WTC11 (cell line): ENCODE measurements at regions not wholly inside any gene's neighbourhood (a gene's known extent, or its start where the extent isn't known, plus 50 kb on each side); places are given as distances from the start of the nearest gene placed in this dataset.

Experiments
- ATAC-seq: fragments of 200-7000 bp; cut with Tn5 transposase; 2 replicates; pipeline ENCODE4 v1.10.0; 2021; ENCODE audit warnings: mild to moderate bottlenecking, moderate library complexity
- CTCF ChIA-PET: fragments of 300-600 bp; sonication (Branson Sonifier 250); formaldehyde crosslinking; loops from one replicate; lab custom pipeline; 2021; ENCODE audit warnings: antibody characterized with exemption; lab: Charles Lee
- POLR2A ChIA-PET: fragments of 350-600 bp; sonication (Branson Sonifier 250); formaldehyde crosslinking; loops from one replicate; lab custom pipeline; 2021; ENCODE audit warnings: antibody characterized with exemption; lab: Charles Lee
- DNase-seq: peaks from one replicate; pipeline ENCODE4 v3.0.0; 2021; ENCODE audit warnings: low spot score
- H3K27ac Mint-ChIP-seq: 2 replicates; pipeline ENCODE4 v1.8.0; 2021; ENCODE audit warnings: mixed read lengths
- H3K27me3 Mint-ChIP-seq: 2 replicates; pipeline ENCODE4 v1.8.0; 2021; ENCODE audit warnings: low read depth, mild to moderate bottlenecking, moderate library complexity, mixed read lengths
- H3K36me3 Mint-ChIP-seq: 2 replicates; pipeline ENCODE4 v1.8.0; 2021; ENCODE audit warnings: mixed read lengths
- H3K4me1 Mint-ChIP-seq: 2 replicates; pipeline ENCODE4 v1.8.0; 2022; ENCODE audit warnings: mixed read lengths
- H3K4me3 Mint-ChIP-seq: 2 replicates; pipeline ENCODE4 v1.8.0; 2021; ENCODE audit warnings: mild to moderate bottlenecking, moderate library complexity, mixed read lengths
- H3K9me3 Mint-ChIP-seq: 2 replicates; pipeline ENCODE4 v1.8.0; 2021; ENCODE audit warnings: mixed read lengths
- ELF4 ChIP-seq: sonication (generic); formaldehyde crosslinking; IDR thresholded peaks from 2 replicates; pipeline ENCODE4 v1.8.1; 2022; ENCODE audit warnings: low read depth, mild to moderate bottlenecking, moderate library complexity, missing genetic modification reagents
- ETV6 ChIP-seq: sonication (generic); formaldehyde crosslinking; IDR thresholded peaks from 2 replicates; pipeline ENCODE4 v1.8.1; 2022; ENCODE audit warnings: mild to moderate bottlenecking, missing genetic modification reagents
- FOXJ3 ChIP-seq: sonication (generic); formaldehyde crosslinking; IDR thresholded peaks from 2 replicates; pipeline ENCODE4 v1.9.0; 2021; ENCODE audit warnings: missing genetic modification reagents, mild to moderate bottlenecking, borderline replicate concordance
- NFYB ChIP-seq: sonication (generic); formaldehyde crosslinking; conservative IDR thresholded peaks from 2 replicates; pipeline ENCODE4 v1.8.0; 2022; ENCODE audit warnings: low read depth, missing genetic modification reagents
- NR2C2 ChIP-seq: sonication (generic); formaldehyde crosslinking; IDR thresholded peaks from 2 replicates; pipeline ENCODE4 v1.8.0; 2022; ENCODE audit warnings: mild to moderate bottlenecking, missing genetic modification reagents
- SMAD3 ChIP-seq: sonication (generic); formaldehyde crosslinking; IDR thresholded peaks from 2 replicates; pipeline ENCODE4 v1.8.0; 2022; ENCODE audit warnings: missing genetic modification reagents, mild to moderate bottlenecking, borderline replicate concordance
- SOX15 ChIP-seq: fragments of 250-450 bp; sonication (Bioruptor Pico); IDR thresholded peaks from 2 replicates; pipeline ENCODE4 v1.9.0; 2021; ENCODE audit warnings: mild to moderate bottlenecking
- ZNF263 ChIP-seq: sonication (generic); formaldehyde crosslinking; IDR thresholded peaks from 2 replicates; pipeline ENCODE4 v1.8.1; 2022; ENCODE audit warnings: low read depth, mild to moderate bottlenecking, moderate library complexity, missing genetic modification reagents
- ZNF317 ChIP-seq: sonication (generic); formaldehyde crosslinking; IDR thresholded peaks from 2 replicates; pipeline ENCODE4 v1.8.1; 2023; ENCODE audit warnings: low read depth, mild to moderate bottlenecking, moderate library complexity, missing genetic modification reagents, borderline replicate concordance
- TF ChIP-seq, protein P1 (sequence below): fragments of 250-450 bp; sonication (Bioruptor Pico); conservative IDR thresholded peaks from 2 replicates; pipeline ENCODE4 v1.9.0; 2021; ENCODE audit warnings: mild to moderate bottlenecking
- TF ChIP-seq, protein P2 (sequence below): sonication (generic); formaldehyde crosslinking; IDR thresholded peaks from 2 replicates; pipeline ENCODE4 v1.8.0; 2023; ENCODE audit warnings: missing genetic modification reagents, mild to moderate bottlenecking, borderline replicate concordance
- TF ChIP-seq, protein P3 (sequence below): fragments of 250-450 bp; sonication (Bioruptor Pico); IDR thresholded peaks from 2 replicates; pipeline ENCODE4 v1.9.0; 2021; ENCODE audit warnings: mild to moderate bottlenecking
- TF ChIP-seq, protein P4 (sequence below): fragments of 200-600 bp; IDR thresholded peaks from 2 replicates; pipeline ENCODE4 v1.8.0; 2022; ENCODE audit warnings: antibody characterized with exemption
- TF ChIP-seq, protein P5 (sequence below): sonication (generic); formaldehyde crosslinking; IDR thresholded peaks from 2 replicates; pipeline ENCODE4 v1.8.0; 2022; ENCODE audit warnings: mild to moderate bottlenecking, missing genetic modification reagents
- TF ChIP-seq, protein P6 (sequence below): sonication (generic); formaldehyde crosslinking; IDR thresholded peaks from 2 replicates; pipeline ENCODE4 v1.8.1; 2022; ENCODE audit warnings: low read depth, missing genetic modification reagents, borderline replicate concordance
- TF ChIP-seq, protein P7 (sequence below): fragments of 250-450 bp; sonication (Bioruptor Pico); IDR thresholded peaks from 2 replicates; pipeline ENCODE4 v1.9.0; 2021; ENCODE audit warnings: mild to moderate bottlenecking

DNA sequence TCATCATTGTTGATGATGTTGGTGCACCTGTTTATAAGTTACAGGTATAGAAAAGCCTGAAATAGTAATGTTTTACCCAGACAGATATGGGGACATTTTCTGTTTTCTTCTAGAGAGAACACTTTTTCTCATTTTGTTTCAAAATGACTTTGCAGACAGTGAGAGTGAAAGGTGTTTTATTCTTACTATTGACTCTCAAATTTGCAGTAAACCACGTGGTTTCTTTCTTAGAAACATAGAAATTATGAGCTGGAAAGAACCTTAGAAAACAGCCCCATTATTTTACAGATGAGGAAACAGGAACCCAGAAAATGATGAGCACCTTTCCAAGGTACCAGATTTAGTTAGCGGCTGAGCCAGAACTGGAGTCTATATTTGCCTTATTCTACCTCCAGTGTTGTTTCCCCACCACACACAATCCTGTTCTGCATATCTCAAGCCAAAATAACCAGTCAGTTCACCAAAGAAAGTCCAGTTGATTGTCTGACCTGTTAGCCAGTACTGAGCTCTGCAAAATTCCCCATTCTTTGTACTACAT is 138.9 kb upstream of the AHR start:
- H3K36me3 Mint-ChIP-seq, result peaks cover 5% of the 10 kb centered on the region; the same call in 1 of the 2 replicates
- ATAC-seq (no peak), DNase-seq (no peak)
- H3K27ac Mint-ChIP-seq, result no peak overlapping the region
- 0 out of 2 replicates have a peak, but pooled peaks cover 6% of the 10 kb centered on the region for H3K9me3 Mint-ChIP-seq
- no peak overlapping the region for H3K4me3 Mint-ChIP-seq
- no peaks in the 10 kb centered on the region for H3K4me1 Mint-ChIP-seq
- TF ChIP-seq ELF4 (CRISPR knock-in tag) (no peak), ZNF263 (CRISPR knock-in tag) (no peak), ETV6 (no peak), SMAD3 (CRISPR knock-in tag) (no peak)
- TF ChIP-seq, protein P1, sequence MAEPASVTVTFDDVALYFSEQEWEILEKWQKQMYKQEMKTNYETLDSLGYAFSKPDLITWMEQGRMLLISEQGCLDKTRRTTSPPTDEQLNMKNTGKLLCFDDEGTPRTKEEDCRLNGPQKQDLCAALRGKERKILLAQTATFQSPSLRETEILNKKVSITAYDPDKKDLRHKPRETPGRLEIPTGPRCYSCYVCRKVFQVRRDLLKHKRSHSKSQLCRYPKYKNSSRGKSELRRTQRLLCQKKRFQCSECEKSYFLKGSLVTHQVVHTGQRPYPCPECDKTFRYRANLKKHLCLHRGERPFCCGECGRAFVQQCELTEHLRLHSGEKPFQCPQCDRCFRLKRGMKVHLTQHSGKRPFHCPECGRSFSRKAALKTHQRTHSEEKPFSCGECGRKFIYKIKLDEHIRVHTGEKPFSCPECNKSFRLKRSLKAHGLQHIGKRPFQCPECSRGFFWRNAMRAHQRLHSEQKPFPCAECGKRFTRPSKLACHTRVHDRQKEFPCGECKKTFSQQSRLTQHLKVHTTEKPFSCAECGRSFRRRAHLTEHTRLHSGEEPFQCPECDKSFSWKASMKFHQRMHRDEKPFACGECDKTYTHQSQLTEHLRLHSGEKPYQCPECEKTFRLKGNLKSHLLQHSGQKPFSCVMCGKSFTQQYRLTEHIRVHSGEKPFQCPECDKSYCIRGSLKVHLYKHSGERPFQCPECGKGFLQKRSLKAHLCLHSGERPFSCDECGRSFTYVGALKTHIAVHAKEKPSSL, result no peak
- TF ChIP-seq, protein P2, sequence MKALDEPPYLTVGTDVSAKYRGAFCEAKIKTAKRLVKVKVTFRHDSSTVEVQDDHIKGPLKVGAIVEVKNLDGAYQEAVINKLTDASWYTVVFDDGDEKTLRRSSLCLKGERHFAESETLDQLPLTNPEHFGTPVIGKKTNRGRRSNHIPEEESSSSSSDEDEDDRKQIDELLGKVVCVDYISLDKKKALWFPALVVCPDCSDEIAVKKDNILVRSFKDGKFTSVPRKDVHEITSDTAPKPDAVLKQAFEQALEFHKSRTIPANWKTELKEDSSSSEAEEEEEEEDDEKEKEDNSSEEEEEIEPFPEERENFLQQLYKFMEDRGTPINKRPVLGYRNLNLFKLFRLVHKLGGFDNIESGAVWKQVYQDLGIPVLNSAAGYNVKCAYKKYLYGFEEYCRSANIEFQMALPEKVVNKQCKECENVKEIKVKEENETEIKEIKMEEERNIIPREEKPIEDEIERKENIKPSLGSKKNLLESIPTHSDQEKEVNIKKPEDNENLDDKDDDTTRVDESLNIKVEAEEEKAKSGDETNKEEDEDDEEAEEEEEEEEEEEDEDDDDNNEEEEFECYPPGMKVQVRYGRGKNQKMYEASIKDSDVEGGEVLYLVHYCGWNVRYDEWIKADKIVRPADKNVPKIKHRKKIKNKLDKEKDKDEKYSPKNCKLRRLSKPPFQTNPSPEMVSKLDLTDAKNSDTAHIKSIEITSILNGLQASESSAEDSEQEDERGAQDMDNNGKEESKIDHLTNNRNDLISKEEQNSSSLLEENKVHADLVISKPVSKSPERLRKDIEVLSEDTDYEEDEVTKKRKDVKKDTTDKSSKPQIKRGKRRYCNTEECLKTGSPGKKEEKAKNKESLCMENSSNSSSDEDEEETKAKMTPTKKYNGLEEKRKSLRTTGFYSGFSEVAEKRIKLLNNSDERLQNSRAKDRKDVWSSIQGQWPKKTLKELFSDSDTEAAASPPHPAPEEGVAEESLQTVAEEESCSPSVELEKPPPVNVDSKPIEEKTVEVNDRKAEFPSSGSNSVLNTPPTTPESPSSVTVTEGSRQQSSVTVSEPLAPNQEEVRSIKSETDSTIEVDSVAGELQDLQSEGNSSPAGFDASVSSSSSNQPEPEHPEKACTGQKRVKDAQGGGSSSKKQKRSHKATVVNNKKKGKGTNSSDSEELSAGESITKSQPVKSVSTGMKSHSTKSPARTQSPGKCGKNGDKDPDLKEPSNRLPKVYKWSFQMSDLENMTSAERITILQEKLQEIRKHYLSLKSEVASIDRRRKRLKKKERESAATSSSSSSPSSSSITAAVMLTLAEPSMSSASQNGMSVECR (CRISPR knock-in tag), result no peak
- TF ChIP-seq, protein P3, sequence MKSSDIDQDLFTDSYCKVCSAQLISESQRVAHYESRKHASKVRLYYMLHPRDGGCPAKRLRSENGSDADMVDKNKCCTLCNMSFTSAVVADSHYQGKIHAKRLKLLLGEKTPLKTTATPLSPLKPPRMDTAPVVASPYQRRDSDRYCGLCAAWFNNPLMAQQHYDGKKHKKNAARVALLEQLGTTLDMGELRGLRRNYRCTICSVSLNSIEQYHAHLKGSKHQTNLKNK (CRISPR knock-in tag), result no peak
- TF ChIP-seq, protein P4, sequence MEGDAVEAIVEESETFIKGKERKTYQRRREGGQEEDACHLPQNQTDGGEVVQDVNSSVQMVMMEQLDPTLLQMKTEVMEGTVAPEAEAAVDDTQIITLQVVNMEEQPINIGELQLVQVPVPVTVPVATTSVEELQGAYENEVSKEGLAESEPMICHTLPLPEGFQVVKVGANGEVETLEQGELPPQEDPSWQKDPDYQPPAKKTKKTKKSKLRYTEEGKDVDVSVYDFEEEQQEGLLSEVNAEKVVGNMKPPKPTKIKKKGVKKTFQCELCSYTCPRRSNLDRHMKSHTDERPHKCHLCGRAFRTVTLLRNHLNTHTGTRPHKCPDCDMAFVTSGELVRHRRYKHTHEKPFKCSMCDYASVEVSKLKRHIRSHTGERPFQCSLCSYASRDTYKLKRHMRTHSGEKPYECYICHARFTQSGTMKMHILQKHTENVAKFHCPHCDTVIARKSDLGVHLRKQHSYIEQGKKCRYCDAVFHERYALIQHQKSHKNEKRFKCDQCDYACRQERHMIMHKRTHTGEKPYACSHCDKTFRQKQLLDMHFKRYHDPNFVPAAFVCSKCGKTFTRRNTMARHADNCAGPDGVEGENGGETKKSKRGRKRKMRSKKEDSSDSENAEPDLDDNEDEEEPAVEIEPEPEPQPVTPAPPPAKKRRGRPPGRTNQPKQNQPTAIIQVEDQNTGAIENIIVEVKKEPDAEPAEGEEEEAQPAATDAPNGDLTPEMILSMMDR, result no peak
- ChIA-PET POLR2A (no interaction called here), CTCF (no interaction called here)
- H3K27me3 Mint-ChIP-seq, result no peaks in the 10 kb centered on the region

DNA sequence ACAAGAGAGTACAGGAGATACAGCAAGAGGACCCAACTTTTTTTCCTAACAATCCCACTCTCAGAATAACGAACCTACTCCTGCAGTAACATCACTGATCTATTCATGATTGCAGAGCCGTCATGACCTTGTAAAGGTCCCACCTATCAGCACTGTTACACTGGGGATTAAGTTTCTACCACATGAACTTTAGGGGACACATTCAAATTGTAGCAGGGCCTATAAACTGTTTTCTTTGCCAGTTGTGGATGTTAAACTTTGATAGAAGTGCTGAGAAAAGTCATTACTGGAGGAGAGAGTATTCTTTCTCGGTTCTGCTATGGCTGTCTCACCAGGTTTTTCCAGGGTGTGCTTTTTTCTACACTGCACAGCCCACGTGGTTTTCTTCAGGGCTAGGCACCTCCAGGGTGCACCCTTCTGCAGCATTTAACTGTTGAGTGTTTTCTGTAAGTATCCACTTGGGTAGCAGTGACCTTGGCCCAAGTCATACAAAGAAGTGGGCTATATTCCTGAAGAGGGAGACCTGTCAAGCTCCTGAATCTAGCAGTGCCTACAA is 131.6 kb upstream of the AHR start:
- no peak for DNase-seq
- ATAC-seq, result no peak
- CTCF ChIA-PET, result no interaction called here
- Mint-ChIP-seq H3K27me3 (no peaks in the 10 kb centered on the region), H3K36me3 (peaks cover 3% of the 10 kb centered on the region; the same call in 1 of the 2 replicates), H3K4me1 (no peaks in the 10 kb centered on the region), H3K9me3 (peaks cover 12% of the 10 kb centered on the region), H3K4me3 (no peak overlapping the region), H3K27ac (no peak overlapping the region)
- POLR2A ChIA-PET, result no interaction called here
- TF ChIP-seq FOXJ3, result no peak
- TF ChIP-seq, protein P5, sequence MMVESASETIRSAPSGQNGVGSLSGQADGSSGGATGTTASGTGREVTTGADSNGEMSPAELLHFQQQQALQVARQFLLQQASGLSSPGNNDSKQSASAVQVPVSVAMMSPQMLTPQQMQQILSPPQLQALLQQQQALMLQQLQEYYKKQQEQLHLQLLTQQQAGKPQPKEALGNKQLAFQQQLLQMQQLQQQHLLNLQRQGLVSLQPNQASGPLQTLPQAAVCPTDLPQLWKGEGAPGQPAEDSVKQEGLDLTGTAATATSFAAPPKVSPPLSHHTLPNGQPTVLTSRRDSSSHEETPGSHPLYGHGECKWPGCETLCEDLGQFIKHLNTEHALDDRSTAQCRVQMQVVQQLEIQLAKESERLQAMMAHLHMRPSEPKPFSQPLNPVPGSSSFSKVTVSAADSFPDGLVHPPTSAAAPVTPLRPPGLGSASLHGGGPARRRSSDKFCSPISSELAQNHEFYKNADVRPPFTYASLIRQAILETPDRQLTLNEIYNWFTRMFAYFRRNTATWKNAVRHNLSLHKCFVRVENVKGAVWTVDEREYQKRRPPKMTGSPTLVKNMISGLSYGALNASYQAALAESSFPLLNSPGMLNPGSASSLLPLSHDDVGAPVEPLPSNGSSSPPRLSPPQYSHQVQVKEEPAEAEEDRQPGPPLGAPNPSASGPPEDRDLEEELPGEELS (CRISPR knock-in tag), result no peak
- no peak for TF ChIP-seq ZNF317 (CRISPR knock-in tag)
- no peak for TF ChIP-seq NR2C2 (CRISPR knock-in tag)
- TF ChIP-seq, protein P6, sequence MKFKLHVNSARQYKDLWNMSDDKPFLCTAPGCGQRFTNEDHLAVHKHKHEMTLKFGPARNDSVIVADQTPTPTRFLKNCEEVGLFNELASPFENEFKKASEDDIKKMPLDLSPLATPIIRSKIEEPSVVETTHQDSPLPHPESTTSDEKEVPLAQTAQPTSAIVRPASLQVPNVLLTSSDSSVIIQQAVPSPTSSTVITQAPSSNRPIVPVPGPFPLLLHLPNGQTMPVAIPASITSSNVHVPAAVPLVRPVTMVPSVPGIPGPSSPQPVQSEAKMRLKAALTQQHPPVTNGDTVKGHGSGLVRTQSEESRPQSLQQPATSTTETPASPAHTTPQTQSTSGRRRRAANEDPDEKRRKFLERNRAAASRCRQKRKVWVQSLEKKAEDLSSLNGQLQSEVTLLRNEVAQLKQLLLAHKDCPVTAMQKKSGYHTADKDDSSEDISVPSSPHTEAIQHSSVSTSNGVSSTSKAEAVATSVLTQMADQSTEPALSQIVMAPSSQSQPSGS (CRISPR knock-in tag), result no peak
- no peak for TF ChIP-seq NFYB (CRISPR knock-in tag)
- TF ChIP-seq, protein P3 (CRISPR knock-in tag), result no peak
- TF ChIP-seq ETV6, result no peak
- TF ChIP-seq, protein P7, sequence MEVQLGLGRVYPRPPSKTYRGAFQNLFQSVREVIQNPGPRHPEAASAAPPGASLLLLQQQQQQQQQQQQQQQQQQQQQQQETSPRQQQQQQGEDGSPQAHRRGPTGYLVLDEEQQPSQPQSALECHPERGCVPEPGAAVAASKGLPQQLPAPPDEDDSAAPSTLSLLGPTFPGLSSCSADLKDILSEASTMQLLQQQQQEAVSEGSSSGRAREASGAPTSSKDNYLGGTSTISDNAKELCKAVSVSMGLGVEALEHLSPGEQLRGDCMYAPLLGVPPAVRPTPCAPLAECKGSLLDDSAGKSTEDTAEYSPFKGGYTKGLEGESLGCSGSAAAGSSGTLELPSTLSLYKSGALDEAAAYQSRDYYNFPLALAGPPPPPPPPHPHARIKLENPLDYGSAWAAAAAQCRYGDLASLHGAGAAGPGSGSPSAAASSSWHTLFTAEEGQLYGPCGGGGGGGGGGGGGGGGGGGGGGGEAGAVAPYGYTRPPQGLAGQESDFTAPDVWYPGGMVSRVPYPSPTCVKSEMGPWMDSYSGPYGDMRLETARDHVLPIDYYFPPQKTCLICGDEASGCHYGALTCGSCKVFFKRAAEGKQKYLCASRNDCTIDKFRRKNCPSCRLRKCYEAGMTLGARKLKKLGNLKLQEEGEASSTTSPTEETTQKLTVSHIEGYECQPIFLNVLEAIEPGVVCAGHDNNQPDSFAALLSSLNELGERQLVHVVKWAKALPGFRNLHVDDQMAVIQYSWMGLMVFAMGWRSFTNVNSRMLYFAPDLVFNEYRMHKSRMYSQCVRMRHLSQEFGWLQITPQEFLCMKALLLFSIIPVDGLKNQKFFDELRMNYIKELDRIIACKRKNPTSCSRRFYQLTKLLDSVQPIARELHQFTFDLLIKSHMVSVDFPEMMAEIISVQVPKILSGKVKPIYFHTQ (CRISPR knock-in tag), result no peak
- no peak for TF ChIP-seq SOX15 (CRISPR knock-in tag)
